ENCODE measurements at regions not wholly inside any gene's neighbourhood (a gene's known extent, or its start where the extent isn't known, plus 50 kb on each side); places are given as distances from the start of the nearest gene placed in this dataset.

DNA sequence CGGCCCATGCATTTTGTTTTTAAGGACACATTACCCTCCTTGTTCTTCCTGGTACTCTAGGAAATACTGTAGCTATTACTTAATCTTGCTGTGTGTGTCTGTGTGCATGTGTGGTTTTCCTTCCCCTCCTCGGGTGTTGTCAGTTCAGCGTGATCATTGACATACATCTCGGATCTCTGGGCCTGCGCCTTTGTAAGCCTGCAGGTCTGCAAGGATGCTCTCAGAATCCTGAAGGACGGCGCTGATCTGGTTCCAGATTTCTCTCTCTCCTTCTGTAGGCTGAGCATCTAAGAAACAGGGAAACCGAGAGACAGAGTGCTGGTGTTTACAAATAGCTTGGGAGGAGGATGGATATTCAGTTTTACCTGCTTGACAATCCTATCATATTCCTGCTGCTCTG lies 100.2 kb downstream of the CYRIA start:
- no peak for DNase-seq (ENCODE audit: low read depth, low spot score)

DNA sequence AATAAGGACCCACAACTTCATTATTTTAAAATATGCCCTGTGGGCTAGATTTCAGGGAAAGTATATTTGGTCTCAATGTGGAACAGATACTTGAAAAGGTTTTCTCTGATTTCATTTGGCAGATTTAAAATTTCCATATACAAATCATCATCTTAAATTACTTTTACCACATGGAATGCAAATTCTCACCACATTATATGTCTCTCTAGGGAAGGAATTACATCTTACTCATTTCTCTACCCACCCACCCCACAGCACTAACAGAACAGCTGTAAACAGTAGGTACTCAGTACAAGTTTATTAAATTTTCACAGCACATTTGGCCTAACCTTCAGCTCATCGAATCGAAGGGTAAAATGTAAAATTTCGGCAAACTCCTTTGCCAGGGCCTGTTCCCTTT lies 104.0 kb downstream of the CYRIA start:
- no peak for DNase-seq (ENCODE audit: low read depth, low spot score)

DNA sequence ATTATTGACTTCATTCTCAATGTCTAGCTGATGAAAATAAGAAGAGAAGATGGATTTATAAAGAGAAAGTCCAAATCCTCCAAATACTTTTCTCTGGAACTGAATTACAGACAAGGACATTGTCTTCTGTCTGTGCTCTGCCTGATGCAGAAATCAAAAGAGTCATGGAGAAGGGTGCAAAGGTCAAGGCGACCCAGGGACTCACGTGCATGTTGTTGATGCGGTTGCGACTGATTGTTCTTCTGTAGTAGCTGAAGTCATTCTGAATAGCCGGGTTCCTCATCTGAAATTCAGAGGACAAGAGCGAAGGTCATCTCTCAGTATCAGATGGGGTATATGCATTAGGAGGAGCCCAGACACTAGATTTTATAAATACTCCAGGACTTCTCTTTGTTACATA lies 104.4 kb downstream of the CYRIA start:
- DNase-seq (ENCODE audit: low read depth, low spot score): no peak

DNA sequence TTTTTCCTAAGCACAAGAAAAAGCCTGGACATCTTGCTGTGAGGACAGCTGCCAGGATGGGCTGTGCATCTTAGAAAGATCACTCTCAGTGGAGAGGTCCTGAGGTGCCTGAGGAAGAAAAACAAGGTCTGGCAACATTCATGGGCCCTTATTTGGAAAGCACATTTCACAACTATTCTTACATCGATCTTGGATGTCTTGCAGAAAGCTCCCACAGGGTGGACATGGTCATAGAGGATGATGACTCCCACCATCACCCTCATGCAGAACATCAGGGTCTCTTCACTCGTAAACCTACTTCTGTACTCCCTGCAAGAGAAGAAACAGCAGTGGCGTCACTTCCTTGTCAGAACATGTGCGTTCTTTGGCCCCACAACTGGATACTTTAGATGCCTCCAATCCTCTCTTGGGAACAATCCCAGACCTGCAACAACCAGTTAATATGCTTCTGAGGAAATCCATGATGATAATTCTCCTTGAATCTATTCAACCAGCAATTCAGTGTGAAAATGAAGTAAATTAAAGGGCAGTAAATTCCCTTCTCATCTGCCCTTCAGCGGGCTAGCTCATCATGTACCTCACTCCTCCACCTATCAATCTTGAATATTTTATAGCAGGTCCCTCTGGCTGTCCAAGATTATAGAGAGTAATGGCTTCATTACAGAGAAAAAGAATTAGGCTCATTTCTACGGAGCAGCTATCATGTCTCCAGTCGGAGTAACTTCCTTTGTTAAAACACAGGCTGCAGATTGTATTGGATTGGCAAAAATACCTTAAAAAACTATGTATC lies 106.2 kb downstream of the CYRIA start:
- no peak for DNase-seq (ENCODE audit: low read depth, low spot score)

DNA sequence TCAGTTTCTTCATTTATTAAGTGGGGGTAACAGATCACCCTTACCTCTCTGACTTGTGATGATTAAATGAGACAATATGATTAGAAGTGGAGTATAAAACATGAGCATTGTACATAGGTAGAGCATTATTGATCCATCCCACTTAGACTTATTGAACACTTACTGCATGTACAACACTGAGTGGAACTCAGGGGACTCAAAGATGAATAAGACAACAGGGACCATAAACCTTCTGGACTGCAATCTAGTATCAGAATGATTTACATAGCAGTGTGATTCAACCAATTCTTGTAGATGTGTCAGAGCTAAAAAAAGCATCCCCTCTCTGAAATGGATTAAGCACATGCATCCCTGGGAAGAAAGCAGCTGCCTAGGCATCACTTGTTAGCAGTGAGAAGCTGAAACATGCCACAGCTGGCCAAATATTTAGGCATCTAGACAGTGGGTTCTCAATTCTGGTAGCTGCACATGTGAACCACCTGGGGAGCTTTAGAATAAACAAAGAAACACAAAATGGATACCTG lies 111.5 kb downstream of the CYRIA start:
- DNase-seq (ENCODE audit: low read depth, low spot score): no peak

DNA sequence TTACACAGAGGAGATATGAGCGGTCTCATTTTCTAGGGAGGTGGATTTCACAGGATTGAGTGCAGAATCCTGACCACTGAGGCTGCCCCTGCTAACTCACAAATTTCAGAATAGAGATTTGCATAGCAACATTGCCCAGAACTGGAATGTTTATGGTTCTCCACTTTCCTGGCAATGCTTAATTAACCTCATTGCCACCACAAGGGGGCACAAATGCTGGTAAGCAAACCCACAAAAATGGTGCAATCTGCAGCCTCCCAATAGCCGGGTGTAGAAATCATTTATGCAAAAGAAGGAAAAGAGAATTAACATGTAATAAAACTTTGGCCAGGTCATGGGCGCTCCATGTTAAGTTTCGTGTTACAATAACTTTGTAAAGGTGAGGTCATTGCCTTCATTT lies 112.4 kb downstream of the CYRIA start:
- no peak for DNase-seq (ENCODE audit: low read depth, low spot score)

DNA sequence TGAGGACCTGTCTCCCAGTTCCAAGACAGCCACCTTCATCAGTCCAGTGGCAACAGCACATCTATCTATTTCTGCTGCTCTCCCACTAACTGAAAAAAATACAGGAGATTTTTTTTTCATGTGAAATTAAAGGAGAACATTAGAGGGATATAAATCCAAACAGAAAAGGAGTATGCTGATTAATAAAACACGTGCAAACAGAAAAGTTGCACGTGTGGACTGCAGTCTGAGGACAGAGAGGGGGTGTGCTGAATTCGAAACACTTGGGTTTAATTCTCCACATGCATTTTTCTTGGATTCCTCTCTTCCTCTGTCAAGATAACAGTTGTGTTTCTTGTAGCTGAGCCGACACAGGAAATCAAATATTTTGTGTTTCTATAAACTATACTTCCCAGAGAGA lies 113.4 kb downstream of the CYRIA start:
- no peak for DNase-seq (ENCODE audit: low read depth, low spot score)

DNA sequence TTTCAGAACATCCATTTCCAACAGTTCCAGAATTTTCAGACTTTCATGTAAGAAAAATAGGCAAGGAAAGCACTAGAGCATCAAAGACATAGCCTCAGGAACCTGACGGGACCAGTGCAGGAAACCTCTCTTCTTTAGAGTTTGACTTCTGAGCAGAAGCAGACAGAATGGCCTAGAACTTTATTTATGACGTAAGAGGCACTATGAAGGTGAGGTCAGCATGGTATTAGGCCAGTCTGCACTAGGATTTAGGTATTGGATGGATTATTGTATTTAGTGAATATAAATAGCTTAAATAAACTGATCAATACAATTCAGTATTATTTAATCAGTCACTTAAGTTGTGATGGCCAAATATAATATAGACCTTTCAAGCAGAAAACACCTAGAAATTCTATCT lies 117.6 kb downstream of the CYRIA start:
- DNase-seq (ENCODE audit: low read depth, low spot score): no peak

DNA sequence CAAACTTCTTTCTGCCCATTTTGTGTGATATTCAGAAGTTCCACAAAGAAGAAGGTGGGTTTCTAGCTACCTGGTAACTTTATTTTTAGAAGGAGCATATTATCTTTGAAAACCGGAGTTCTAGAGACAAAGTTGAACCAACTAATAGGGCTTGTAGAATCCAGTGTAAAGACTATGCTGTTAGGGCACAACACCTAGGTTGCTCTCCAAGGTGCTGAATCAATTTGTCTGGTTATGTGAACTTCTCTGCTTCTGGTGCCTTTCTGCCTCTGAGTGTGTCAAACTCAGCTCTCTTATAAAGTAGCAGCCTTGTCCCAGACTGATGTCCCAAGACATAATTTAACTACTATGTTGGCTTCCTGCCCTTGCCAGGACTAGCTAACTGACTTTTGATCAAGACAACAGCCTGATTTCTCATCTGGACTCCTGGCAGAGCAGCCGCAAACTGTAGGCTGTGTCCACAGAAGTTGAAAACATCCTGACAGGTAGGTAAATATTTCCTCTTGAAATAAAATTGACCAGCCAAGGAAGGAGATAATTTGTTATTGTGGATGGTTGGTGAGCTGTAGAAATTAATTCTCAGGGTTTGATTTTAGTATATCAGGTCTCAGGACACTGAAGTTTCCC lies 119.4 kb downstream of the CYRIA start:
- DNase-seq (ENCODE audit: low read depth, low spot score): no peak

DNA sequence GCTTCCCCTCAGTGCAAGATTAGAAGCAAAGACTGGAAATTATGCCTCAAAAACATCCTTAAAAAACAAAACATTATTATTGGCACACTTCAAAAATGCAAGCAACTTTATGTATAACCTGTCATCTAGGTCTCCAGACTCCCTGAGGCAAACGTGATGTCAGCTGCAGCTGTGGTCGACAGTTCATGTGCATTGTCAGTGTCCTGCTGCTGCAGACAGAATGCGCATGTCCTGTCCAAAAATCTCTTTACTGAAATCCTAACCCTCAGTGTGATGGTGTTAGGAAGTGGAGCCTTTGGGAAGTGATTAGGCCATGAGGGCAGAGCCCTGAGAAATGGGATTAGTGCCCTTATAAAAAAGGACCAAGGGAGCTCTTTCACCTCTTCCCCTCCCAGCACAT lies 126.9 kb downstream of the CYRIA start:
- DNase-seq (ENCODE audit: low read depth, low spot score): no peak

DNA sequence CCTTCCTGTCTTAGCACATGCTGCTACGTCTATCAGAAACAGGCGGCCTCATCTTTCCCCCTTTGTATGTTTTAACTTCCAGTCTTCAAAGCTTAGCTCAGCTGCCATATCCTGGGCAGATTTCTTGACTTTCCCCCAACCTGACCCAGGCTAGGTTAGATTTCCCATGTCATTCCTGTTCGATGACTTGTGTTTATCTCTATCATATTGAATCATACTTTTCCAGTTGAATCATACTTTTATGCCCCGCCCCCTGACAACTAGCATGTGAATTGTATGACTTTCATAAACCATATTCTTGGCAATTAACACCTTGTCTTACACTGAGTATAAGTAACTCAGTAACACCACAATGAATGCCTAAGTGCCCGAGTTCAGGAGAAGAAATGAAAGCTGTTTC lies 128.3 kb downstream of the CYRIA start:
- DNase-seq (ENCODE audit: low read depth, low spot score): no peak

DNA sequence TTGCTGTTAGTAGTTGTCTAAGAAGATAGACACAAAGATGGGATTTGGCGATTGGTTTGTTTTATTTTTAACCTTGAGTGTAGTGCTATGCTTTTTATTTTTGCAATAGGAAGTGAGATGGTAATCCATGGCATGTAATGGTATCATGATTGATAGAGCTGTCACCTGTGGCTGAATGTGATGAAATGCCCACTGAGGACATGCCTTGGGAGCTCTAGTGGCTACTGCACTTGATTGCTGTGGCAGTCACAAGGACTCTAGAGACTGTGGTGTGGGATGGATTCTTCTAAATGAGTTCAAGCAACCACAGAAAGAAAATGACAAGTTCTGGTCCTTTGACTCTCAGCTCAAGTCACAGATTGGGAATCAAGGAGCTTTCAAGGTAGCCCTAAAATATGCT lies 139.4 kb downstream of the CYRIA start:
- no peak for DNase-seq (ENCODE audit: low read depth, low spot score)

DNA sequence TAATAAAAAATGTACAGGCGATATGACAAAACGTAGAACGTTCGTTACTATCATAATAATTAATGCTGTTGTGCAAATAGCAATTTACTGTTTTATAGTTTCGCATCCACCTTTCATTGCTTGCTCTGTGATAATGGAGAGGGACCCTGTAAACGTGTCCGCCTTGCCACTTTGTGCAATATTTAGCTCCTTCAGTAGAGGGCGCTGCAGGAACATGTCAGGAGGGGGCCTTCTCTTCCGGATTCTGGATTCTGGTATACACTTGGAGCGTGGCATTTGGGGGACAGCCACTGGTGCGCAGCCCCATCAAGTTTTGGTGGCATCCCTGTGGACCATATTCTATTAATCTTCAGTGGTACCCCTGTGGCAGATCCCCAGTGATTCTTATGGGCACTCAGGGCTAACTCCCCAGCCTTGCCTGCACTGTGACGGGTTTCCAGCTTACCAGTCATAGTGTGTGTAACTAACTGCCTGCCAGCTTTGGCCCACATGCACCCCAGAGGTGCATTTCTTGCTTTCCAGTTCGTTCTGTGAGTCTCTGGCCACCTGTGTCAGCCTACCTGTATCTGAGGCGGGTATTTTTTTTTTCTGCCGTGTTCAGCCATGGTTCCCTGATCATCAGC lies 140.3 kb downstream of the CYRIA start:
- DNase-seq (ENCODE audit: low read depth, low spot score): no peak

DNA sequence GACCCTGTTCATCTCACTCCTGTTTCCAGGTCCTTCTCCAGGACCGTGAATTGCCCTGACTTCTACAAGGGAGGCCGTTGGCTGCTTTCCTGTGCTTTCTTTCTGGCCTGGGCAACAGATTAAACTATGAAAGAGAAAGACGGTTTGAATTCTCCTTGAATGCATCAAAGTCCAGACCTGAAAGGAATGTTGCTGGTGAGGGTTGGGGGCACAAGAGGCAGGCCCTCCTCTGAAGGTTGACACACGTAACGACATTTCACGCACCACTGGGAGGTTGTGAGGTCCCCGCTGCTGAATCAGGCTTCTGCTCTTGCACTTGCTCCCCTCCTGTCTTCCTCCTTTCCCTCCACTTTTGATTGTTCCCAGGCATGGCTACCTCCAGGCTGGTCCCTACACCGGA lies 141.9 kb downstream of the CYRIA start:
- no peak for DNase-seq (ENCODE audit: low read depth, low spot score)

DNA sequence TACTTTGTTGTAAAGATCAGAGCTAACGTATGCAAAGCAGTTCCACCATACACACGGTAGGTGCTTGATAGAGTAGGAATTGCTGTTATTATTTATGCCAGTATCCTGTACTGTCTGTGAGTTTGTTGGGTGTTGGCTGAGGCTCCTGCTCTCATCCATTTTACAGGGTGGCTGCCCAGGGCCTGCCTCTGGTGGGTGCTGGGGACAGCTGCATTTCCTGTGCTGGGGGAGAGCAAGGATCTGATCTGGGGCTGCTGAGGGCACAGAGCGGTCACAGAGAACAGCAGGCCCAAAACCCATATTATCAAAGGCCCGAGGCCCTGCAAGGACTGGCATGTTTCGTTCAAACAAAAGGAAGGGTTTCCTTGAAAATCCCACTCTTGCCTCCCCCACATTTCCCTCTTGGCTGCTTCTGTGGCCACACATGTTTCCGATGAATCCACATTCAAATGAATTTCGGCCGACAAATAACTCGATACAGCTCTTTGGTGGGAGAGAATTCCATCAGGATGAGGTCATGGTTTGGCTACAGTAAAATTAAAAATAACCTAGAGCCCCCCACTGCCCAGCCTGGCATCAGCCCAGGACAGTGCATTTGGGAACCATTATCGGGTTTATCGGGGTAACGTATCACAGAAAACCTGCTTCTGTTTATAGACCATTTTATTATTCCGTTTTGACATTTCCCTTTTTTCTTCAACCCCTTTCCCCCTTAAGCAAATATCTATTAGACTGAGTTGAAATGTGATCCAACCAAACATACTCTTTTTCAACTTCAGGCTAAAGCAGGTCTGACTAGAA lies 143.4 kb downstream of the CYRIA start:
- no peak for DNase-seq (ENCODE audit: low read depth, low spot score)

DNA sequence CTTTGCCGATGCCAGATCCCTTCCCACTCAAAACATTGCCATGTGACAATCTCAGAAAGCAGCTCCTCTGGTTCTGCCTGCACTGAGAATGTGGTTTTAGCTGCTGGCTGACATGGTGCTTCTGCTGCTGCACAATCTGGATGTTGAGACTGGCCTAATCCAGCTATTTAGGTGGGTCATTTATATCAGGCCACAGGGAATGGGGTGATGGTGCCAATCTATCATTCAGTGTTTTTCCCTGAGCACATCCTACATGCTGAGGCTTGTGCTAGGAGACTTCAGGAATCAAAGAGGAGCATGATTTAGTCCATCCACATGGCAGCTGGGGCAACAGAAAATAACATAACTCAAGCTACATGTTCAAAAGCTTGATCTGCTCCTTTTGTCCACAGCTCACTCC lies 144.7 kb downstream of the CYRIA start:
- DNase-seq (ENCODE audit: low read depth, low spot score): no peak

DNA sequence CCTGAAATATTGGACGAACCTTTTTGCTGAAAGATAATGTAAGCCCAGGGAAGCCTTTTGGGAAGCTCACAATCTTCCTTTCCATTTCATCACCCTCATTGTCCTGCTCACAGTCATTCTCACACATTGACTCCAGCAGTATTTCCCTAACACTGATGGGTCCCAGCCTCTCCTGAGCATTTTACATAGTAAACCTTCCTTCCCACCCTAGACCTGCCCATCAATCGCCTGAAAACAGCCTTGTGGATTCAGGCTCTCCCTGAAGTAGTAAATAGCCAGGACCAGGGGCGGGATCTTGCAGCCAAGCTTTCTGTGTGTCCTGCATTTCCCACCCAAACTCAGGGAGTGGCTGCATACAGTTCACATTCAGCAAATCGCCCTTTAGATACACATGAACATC lies 149.9 kb downstream of the CYRIA start:
- DNase-seq (ENCODE audit: low read depth, low spot score): no peak

DNA sequence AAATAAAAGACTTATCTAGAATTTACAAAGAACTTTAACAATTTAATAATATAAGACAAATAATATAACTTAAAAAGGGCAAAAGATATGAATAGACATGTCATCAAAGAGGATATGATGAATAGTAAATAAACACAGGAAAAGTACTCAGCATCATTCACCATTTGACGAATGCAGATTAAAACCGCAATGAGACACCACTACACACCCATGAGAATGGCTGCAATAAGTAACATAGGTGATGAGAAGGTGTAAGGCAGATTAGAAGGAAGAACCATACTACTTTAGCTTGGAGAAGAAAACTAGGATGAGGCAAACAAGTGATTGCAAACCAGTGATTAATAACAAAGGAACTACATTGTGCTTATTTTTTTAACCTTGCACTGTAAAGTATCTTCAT lies 152.0 kb downstream of the CYRIA start:
- DNase-seq (ENCODE audit: low read depth, low spot score): no peak

DNA sequence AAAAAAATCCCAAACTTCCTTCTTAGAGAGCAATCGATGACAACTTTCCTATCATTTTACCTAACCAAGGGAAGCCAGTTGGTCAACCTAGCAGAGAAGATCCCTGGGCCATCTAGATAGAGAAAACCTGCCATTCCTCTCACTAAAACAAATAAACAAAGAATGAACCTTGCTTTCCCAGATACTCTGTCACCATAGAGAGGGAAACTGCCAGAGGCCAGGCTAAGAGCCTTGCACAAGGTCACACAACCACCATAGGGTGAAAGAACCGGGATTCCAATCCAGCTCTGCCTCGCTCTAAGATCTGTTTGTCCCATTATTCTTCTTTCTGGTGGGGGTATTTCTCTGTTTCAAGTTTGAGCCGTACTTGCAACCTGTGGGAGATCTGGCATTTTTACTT lies 154.6 kb downstream of the CYRIA start:
- DNase-seq (ENCODE audit: low read depth, low spot score): no peak

DNA sequence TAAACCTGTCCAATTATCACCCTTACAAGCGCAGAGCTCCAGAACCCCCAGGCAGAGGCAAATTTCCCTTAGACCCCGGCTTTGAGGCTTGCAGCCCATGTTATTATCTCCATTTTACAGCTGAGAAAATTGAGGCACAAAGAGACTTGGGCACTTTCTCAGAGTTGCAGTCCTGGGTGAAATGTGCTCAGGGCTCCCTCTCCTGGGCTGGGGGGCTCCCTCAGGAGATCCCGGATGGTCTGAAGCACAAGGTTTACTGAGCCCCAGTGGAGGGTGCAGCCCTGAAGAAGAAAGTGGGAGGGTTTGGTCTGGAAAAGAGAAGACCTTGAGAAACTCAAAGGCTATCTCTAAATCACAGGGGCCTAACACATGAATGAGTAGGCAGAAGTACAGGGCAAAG lies 156.6 kb downstream of the CYRIA start:
- DNase-seq (ENCODE audit: low read depth, low spot score): no peak

DNA sequence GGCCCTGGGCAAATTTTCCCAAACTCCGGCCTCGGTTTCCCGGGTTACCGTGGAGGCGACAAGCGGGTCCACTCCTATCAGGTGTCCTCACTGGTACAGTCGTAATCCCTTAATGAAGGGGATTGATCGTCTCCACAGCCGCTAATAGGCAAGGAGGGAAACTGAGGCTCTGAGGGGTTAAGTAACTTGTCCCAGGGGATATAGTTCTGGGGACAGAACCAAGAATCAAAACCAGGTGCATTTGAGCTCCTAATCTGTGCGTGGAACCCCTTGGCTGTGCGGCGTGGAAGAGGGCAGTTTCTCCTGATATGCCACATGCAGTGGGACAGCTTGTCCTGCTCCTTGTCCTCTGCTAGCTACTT lies 157.2 kb downstream of the CYRIA start:
- DNase-seq (ENCODE audit: low read depth, low spot score): no peak

Measured in activated CD4-positive, CD25-positive, alpha-beta regulatory T cell treated with anti-CD3 and anti-CD28 coated beads, Interleukin-2, amount 50 U/mL, for 16 hours (primary cell).